Mucosa of rectum (tissue), 2 donors: ENCODE measurements at regions not wholly inside any gene's neighbourhood (a gene's known extent, or its start where the extent isn't known, plus 50 kb on each side); places are given as distances from the start of the nearest gene placed in this dataset.

Source experiments
- H3K27ac ChIP-seq, 2 donors: one replicate each; pipeline ENCODE4 v1.7.0; 2013; ENCODE audit warnings: inconsistent platforms in 2 of 2, low read depth in 2 of 2, low read length in 2 of 2
- H3K27me3 ChIP-seq, 2 donors: one replicate each; pipeline ENCODE4 v1.7.0; 2013; ENCODE audit warnings: low read length in 2 of 2; ENCODE audit not compliant: control insufficient read depth in 2 of 2, insufficient read depth in 2 of 2
- H3K36me3 ChIP-seq, 2 donors: one replicate each; pipeline ENCODE4 v1.7.0; 2013; ENCODE audit warnings: low read length in 2 of 2; ENCODE audit not compliant: control insufficient read depth in 2 of 2, insufficient read depth in 2 of 2
- H3K4me1 ChIP-seq, 2 donors: one replicate each; pipeline ENCODE4 v1.7.0; 2013; ENCODE audit warnings: low read length in 2 of 2, mild to moderate bottlenecking in 1 of 2; ENCODE audit not compliant: control insufficient read depth in 2 of 2, insufficient read depth in 2 of 2
- H3K4me3 ChIP-seq, 2 donors: one replicate each; pipeline ENCODE4 v1.7.0; 2013; ENCODE audit warnings: low read length in 2 of 2
- H3K9ac ChIP-seq, 2 donors: one replicate each; pipeline ENCODE4 v1.7.0; 2013; ENCODE audit warnings: low read length in 2 of 2, low read depth in 1 of 2, mild to moderate bottlenecking in 1 of 2
- H3K9me3 ChIP-seq, 2 donors: one replicate each; pipeline ENCODE4 v1.7.0; 2013; ENCODE audit warnings: low read length in 2 of 2; ENCODE audit not compliant: control insufficient read depth in 2 of 2
- donor health status: healthy.
- donor health status: Normal muscosa, but diverticular disease.

- no peak overlapping the region for H3K9ac ChIP-seq
- no peaks in the 10 kb centered on the region for H3K4me1 ChIP-seq
- H3K27me3 ChIP-seq = no peaks in the 10 kb centered on the region
- no peak overlapping the region for H3K27ac ChIP-seq
- no peaks in the 10 kb centered on the region for H3K36me3 ChIP-seq
- no peaks in the 10 kb centered on the region for H3K9me3 ChIP-seq
- no peak overlapping the region for H3K4me3 ChIP-seq
Observed at GRCh38 chr5:58224661-58225060, 235.2 kb downstream of the PLK2 start.

GRCh38 chr5:58224221-58224620, 235.7 kb downstream of the PLK2 start:
- no peak overlapping the region for H3K9ac ChIP-seq
- no peaks in the 10 kb centered on the region for H3K4me1 ChIP-seq
- no peaks in the 10 kb centered on the region for H3K27me3 ChIP-seq
- no peaks in the 10 kb centered on the region for H3K36me3 ChIP-seq
- H3K4me3 ChIP-seq = no peak overlapping the region
- no peak overlapping the region for H3K27ac ChIP-seq
- no peaks in the 10 kb centered on the region for H3K9me3 ChIP-seq

- Histone ChIP-seq H3K9me3 (no peaks in the 10 kb centered on the region), H3K4me1 (no peaks in the 10 kb centered on the region), H3K27me3 (no peaks in the 10 kb centered on the region), H3K36me3 (no peaks in the 10 kb centered on the region), H3K4me3 (no peak overlapping the region), H3K9ac (no peak overlapping the region), H3K27ac (no peak overlapping the region)
Observed at GRCh38 chr5:58215364-58215763, 244.5 kb downstream of the PLK2 start.

- Histone ChIP-seq H3K4me3 (no peak overlapping the region), H3K4me1 (no peaks in the 10 kb centered on the region), H3K36me3 (no peaks in the 10 kb centered on the region), H3K9ac (no peak overlapping the region), H3K9me3 (no peaks in the 10 kb centered on the region), H3K27ac (no peak overlapping the region), H3K27me3 (no peaks in the 10 kb centered on the region)
Observed at GRCh38 chr5:58211441-58211840, 248.4 kb downstream of the PLK2 start.

- Histone ChIP-seq H3K27ac (no peak overlapping the region), H3K36me3 (no peaks in the 10 kb centered on the region), H3K9ac (no peak overlapping the region), H3K4me3 (no peak overlapping the region), H3K27me3 (no peaks in the 10 kb centered on the region), H3K9me3 (no peaks in the 10 kb centered on the region), H3K4me1 (no peaks in the 10 kb centered on the region)
Observed at GRCh38 chr5:58208674-58209073, 251.2 kb downstream of the PLK2 start.

GRCh38 chr5:58207076-58207475, 252.8 kb downstream of the PLK2 start:
- no peaks in the 10 kb centered on the region for H3K27me3 ChIP-seq
- no peaks in the 10 kb centered on the region for H3K9me3 ChIP-seq
- H3K36me3 ChIP-seq = no peaks in the 10 kb centered on the region
- H3K9ac ChIP-seq = no peak overlapping the region
- no peak overlapping the region for H3K4me3 ChIP-seq
- no peak overlapping the region for H3K27ac ChIP-seq
- H3K4me1 ChIP-seq = no peaks in the 10 kb centered on the region

GRCh38 chr5:58204966-58205365, 254.9 kb downstream of the PLK2 start:
- H3K36me3 ChIP-seq = no peaks in the 10 kb centered on the region
- H3K9ac ChIP-seq = no peak overlapping the region
- no peaks in the 10 kb centered on the region for H3K4me1 ChIP-seq
- no peak overlapping the region for H3K4me3 ChIP-seq
- no peaks in the 10 kb centered on the region for H3K9me3 ChIP-seq
- no peak overlapping the region for H3K27ac ChIP-seq
- H3K27me3 ChIP-seq = no peaks in the 10 kb centered on the region

- Histone ChIP-seq H3K27me3 (no peaks in the 10 kb centered on the region), H3K4me1 (no peaks in the 10 kb centered on the region), H3K4me3 (no peak overlapping the region), H3K9me3 (no peaks in the 10 kb centered on the region), H3K36me3 (no peaks in the 10 kb centered on the region), H3K27ac (no peak overlapping the region), H3K9ac (no peak overlapping the region)
Observed at GRCh38 chr5:58202941-58203444, 256.9 kb downstream of the PLK2 start.

GRCh38 chr5:58201922-58202648, 257.8 kb downstream of the PLK2 start:
- H3K4me1 ChIP-seq = no peaks in the 10 kb centered on the region
- no peaks in the 10 kb centered on the region for H3K9me3 ChIP-seq
- H3K4me3 ChIP-seq = no peak overlapping the region
- H3K27me3 ChIP-seq = no peaks in the 10 kb centered on the region
- no peaks in the 10 kb centered on the region for H3K36me3 ChIP-seq
- H3K9ac ChIP-seq = no peak overlapping the region
- H3K27ac ChIP-seq = no peak overlapping the region

GRCh38 chr5:58200451-58200850, 259.4 kb downstream of the PLK2 start:
- no peaks in the 10 kb centered on the region for H3K36me3 ChIP-seq
- peaks cover 0 to 2% of the 10 kb centered on the region in 2 donors for H3K9me3 ChIP-seq
- H3K27ac ChIP-seq = no peak overlapping the region
- H3K4me1 ChIP-seq = no peaks in the 10 kb centered on the region
- no peak overlapping the region for H3K4me3 ChIP-seq
- H3K27me3 ChIP-seq = no peaks in the 10 kb centered on the region
- H3K9ac ChIP-seq = no peak overlapping the region
